GM18909 (cell line): ENCODE measurements at regions not wholly inside any gene's neighbourhood (a gene's known extent, or its start where the extent isn't known, plus 50 kb on each side); places are given as distances from the start of the nearest gene placed in this dataset.

Experiments
- ATAC-seq: cut with Tn5 transposase; IDR thresholded peaks from one replicate; pipeline ENCODE4 v1.9.1; 2021; ENCODE audit warnings: mild to moderate bottlenecking; ENCODE audit not compliant: unreplicated experiment, poor library complexity

- ATAC-seq: no peak
Measured at GRCh38 chrX:9189286-9189685, 155.4 kb upstream of the FAM9B start.

DNA sequence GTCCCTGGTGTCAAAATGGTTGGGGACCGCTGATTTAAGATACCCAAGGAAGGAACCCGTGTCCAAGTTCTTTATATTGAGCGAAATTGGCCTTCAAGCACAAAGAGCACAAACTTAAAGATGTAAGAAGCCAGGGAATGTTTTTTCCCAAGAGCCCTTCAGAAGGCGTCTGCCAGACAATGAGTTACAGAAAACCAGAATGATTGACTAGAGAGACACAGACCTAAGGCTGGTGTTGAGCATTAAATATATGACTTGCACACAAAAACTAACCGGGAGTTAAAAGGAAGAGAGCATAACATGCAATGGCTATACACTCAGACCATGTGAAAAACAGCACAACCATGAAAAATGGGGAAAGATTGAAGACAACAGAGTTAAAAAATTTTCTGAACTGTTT is 157.5 kb upstream of the FAM9B start:
- ATAC-seq: no peak

- ATAC-seq: no peak
Measured at GRCh38 chrX:9195199-9195880, 161.4 kb upstream of the FAM9B start.

DNA sequence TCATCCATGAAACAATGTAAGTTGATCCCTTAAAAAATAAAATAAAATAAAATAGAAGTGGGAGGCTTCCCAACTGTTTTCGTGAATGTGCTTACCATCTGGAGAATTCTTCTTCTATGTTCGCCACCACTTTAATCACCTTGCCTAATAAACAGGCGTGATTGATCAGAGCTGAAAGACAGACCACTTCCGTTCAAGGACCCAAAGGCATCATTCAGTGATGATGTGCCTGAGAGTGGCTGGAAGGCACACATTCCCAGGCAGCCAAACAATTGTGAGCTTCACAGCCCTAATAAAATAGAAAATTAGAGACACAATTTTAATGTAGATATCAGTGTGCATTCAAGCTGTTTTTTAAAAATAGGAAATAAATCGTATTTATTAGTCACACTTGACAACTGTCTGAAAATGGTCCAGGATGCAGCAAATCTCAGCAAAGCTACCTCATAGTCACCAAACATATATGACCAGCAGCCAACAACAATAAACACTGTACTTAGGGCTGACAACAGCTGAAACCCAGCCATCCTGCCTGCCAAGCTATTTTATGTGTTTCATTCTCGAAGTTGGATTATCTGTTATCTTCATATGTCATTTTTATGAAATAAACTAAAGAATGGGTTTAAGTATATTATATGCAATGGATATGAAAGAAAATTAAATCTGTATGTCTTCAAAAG is 163.2 kb upstream of the FAM9B start:
- no peak for ATAC-seq

DNA sequence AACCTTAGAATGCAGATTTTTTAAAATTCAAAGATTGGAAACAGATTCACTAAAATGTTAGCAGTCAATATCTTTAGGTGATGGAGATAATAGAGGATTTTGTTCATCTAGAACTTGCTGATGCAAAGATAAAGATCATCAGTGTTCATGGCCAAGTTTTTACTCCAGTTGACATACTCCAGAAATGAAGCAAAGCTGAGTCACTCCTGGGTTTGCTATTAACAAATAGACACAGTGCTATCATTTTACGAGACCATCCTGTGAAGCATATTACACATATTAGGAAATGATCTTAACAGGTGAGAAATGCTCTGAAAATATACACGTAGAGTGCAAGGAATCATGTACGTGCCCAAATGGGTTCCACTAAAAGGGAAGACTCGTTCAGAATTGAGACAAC is 170.6 kb upstream of the FAM9B start:
- ATAC-seq: no peak

DNA sequence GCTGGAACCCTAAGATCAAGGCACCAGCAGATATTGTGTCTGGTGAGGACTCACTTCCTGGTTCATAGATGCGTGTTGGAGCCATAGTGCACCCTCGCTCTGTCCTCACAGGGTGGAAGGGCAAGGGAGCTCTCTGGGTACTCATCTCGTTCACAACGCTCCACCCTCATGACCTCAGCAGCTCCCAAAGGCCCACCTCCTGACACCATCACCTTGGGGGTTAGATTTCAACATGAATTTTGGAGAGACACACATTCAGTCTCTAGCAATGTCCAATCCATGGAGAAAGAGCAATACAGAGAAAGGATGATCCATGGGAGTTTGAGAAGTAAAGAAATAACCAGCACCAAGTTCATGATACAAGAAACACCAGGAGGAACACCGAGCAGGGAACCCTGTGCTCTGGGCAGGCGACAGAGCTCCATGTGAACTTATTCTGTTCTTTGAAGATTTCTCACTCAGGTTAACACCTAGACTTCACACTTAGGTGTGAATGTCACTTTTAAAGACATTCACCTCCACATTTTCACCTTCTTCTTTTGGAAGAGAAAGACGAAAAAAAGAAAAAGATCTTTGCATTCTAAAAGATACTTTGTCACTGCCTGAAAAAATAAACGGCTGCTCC is 171.8 kb upstream of the FAM9B start:
- ATAC-seq: no peak

DNA sequence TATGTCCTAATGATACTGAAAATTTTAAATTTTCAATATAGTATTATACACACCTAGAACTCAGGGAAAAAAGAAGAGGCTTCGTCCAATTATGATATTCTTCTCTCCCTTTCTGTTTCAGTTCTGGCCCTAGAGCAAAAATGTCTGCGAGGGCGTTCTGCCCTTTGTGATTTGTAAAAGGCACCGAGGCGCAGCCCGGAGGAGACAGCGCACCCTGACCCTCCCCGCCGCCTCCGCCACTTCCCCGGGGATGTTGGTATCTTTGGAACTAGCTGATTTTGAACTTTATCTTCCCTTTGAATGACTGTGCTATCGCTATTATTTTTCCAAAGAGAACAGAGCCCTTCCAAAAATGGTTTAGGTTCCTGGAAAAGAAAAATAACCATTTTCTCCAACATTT is 173.2 kb upstream of the FAM9B start:
- no peak for ATAC-seq

DNA sequence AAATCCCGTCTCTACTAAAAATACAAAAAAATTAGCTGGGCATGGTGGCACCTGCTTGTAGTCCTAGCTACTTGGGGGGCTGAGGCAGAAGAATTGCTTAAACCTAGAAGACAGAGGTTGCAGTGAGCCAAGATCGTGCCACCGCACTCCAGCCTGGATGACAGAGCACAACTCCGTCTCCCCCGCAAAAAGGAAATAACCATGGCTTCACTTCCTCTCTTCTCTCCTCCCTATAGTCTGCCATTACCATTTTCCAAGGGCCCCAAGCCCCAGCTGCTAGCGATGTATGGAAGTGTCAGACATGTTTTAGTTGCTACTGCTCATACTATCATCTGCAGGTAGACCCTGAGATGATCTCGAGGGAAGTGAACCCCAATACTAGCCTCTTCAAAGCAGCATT is 177.3 kb upstream of the FAM9B start:
- ATAC-seq: no peak

DNA sequence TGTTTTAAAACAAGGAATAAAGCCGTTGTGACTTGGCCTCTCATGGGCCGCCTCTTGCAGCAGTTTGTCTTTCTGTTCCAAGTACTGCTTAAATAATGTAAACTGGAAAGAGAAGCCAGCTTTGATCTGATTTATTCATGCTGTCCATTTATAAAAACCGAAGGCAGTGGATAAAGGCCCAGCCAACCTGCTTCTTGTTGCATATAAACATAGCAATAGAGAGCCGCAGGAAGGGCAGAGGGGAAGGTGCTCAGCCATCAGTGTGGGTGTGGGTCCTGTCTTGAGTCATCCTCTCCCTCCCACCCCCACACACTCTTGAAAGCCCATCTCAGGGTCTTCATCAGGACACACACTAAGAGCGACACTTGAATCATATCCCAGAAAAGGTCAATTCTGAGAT is 187.9 kb upstream of the FAM9B start:
- no peak for ATAC-seq

DNA sequence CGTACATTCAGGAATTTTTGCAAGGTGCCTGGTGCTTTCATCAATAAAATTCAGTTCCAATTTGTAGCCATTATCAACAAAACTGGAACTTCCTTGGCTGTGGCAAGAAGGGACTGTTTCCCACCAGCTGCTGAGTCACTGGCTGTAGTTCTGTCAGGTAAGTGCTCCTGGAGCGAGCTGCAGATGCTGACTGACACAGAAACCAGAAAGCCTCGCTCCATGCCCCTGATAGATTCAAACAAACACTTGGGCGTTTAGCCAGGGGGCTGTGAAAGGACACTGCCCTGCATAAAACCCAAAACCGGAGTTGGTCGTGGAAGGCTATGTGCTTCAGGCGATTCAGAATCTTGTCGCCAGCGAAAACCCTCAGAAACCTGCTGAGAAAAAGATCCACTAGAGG is 188.4 kb upstream of the FAM9B start:
- ATAC-seq: no peak

DNA sequence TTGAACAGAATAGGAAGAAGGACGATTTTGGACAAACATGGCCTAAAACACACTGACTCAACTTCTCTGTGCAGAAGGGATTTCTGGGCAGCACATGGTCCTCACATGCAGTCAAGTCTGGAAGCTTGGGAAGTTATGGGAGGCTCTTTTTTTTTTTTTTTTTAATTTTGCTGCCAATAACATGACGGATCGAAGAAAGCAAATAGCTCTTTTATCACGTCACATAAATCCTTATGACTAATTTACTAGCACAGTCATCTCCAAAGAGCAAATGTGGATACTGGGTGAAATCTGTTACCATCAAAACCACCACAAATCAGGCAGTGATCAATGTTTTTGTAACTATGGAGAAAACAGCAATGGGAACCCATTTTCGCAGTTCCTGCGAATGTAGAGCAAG is 193.3 kb upstream of the FAM9B start:
- no peak for ATAC-seq

GRCh38 chrX:9231491-9231890 is 197.6 kb upstream of the FAM9B start:
- ATAC-seq: no peak

DNA sequence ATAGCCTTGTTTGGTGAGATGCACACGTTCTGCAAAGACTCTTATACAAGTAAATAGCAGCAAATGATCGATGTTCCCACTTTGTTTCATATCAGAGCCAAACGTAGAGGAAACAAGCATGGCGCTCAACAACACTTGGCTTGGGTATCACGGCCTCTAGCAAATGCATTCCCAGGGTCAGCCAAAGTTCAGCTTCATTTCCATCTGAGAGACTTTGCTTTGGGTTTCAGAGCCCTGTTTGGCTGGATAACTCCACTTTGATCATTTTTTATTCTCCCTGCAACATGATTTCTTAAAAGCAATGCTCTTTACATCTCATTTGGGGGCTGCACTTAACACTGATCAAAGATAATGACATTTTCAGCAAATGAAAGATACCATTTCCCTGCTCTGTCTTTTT is 199.2 kb upstream of the FAM9B start:
- no peak for ATAC-seq

DNA sequence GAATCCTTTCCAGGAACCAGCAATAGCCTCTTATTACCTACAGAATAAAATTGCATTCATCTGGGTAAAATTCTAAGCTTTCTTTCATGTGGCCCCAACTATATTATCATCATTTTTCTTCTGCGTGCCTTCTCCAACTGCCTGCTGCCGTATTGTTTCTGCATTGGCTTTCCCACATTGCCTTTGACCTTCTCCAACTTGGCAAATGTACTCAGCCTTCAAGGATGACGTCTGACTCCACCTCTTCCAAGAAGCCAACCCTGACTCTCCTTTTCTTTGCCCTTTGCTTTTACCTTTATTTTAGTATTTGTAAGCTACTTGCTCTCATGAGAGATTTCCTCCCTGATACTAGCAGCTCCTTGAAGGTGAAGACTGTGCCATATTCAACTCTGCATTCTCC is 200.4 kb upstream of the FAM9B start:
- no peak for ATAC-seq

GRCh38 chrX:9235722-9236121 is 201.8 kb upstream of the FAM9B start:
- no peak for ATAC-seq

DNA sequence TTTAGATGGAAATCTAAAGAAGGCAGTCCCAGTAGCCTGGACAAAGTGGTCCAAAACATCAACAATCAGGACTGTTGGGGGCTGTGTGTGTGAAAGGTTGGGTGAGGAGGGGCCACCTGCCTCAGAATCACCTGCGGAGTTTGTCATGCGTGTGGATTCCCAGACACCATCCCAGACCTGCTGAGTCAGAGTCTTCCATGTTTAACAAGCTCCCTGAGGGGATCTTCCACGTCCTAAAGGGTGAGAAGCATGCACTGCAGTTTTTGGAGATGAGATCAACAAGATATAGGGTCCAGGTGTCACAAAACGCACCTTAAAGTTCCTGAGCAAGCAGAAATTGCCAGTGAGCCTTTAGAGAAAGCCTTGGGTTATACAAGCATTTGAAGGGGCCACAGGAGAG is 207.0 kb upstream of the FAM9B start:
- no peak for ATAC-seq

DNA sequence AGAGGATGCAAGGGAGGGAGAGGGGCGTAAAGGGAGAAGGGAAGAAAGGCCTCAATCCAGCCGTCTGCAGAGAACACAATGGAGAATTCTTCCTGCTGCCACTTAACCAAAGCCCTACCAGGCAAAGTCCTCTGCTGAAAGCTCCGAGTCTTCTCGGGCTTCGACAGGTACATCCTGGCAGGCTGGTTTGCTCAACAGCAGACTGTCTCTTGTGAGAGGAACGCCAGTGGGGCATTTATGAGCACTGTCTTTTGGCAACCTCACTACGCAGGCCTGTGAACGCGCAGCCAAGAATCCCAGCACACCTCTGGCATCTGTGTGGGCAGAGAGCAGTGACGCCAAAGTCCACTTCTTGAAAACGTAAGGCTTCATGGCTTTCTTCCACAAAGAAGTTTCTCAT is 207.5 kb upstream of the FAM9B start:
- no peak for ATAC-seq

GRCh38 chrX:9249051-9249846 is 215.3 kb upstream of the FAM9B start:
- ATAC-seq: no peak

DNA sequence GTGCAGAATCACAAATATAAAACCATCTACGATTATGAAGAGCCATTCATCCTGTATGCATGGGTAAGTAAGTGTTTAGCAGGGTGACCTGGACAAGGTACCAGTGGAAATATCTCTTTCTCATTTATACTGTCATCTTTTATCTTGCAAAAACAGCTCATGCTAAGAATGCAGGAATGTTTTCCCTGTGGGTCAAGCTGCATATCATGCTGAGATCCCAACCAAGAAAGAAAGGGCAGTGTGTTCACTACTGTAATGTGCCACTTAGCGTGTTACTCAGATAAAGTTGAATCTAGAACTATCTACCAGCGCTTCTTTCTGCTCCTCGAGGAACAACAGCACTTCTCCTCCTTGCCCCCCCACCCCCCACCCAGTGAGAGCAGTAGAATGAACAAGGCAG is 212.7 kb upstream of the TBL1X start:
- no peak for ATAC-seq

GRCh38 chrX:9253211-9253610 is 211.6 kb upstream of the TBL1X start:
- ATAC-seq: no peak
